ENCODE measurements at regions not wholly inside any gene's neighbourhood (a gene's known extent, or its start where the extent isn't known, plus 50 kb on each side); places are given as distances from the start of the nearest gene placed in this dataset.

GRCh38 chr13:44730099-44730498, 154.0 kb upstream of the TSC22D1 start:
- no peak for TF ChIP-seq CTCF (optimal IDR thresholded peaks at IDR 0.05 in 1 of 3, IDR thresholded peaks at IDR 0.05 in 1 of 3, conservative IDR thresholded peaks at IDR 0.05 in 1 of 3; ENCODE audit: extremely low read depth in 1 of 3, insufficient read depth in 2 of 3, low read length in 3 of 3)
- no peak for TF ChIP-seq EZH2 (IDR thresholded peaks at IDR 0.05; ENCODE audit: low read length)

Data from keratinocyte (primary cell).